Ovary (tissue), 7 donors: ENCODE measurements at regions not wholly inside any gene's neighbourhood (a gene's known extent, or its start where the extent isn't known, plus 50 kb on each side); places are given as distances from the start of the nearest gene placed in this dataset.

ENCODE experiments used
- DNase-seq, 5 donors: peaks; one replicate each; pipeline ENCODE4 v3.0.0-alpha.2; 2019 to 2020
- H3K27ac ChIP-seq, 2 donors: fragments of 200-600 bp; one replicate each; pipeline versions ENCODE4 v1.5.1 to v1.8.0; 2019 to 2022
- H3K27me3 ChIP-seq: fragments of 200-600 bp; one replicate; pipeline ENCODE4 v1.8.0; 2022
- H3K36me3 ChIP-seq: fragments of 200-600 bp; sonication (generic); one replicate; pipeline ENCODE4 v1.5.1; 2019
- H3K4me1 ChIP-seq: one replicate; pipeline ENCODE4 v1.8.1; 2013; ENCODE audit warnings: mild to moderate bottlenecking, moderate library complexity; ENCODE audit not compliant: insufficient read depth
- H3K4me3 ChIP-seq: fragments of 200-600 bp; sonication (generic); one replicate; pipeline ENCODE4 v1.5.1; 2017
- H3K9me3 ChIP-seq, 2 donors: fragments of 200-600 bp in 1 of 2; sonication (generic) in 1 of 2; one replicate each; pipeline versions ENCODE4 v1.5.1 to v1.8.1; 2013 to 2019; ENCODE audit warnings: mild to moderate bottlenecking in 1 of 2, moderate library complexity in 1 of 2
- EP300 ChIP-seq: sonication (generic); formaldehyde crosslinking; IDR thresholded peaks from one replicate; pipeline ENCODE4 v1.6.1; 2017; ENCODE audit warnings: antibody characterized with exemption
- POLR2A ChIP-seq: fragments of 450-650 bp; IDR thresholded peaks from one replicate; pipeline ENCODE4 v1.6.1; 2017; ENCODE audit warnings: antibody characterized with exemption, mild to moderate bottlenecking, moderate library complexity
- WGBS, 3 donors: extraction: QIAGEN DNeasy Blood & Tissue Kit in 1 of 3; methylation state at CpG; one replicate each; pipeline versions ENCODE4 v1.1.5 to v1.1.7; 2013 to 2017; 5-methylcytosine and 5-hydroxymethylcytosine counted together
- intact Hi-C, 4 donors: fragments of 100-400 bp; cut with DNase I; formaldehyde crosslinking; loops; one replicate each; pipeline versions ENCODE4 v1.11.0 to v1.15.1; 2022 to 2023
- TF ChIP-seq, protein P1 (sequence below), 3 donors: fragments of 450-650 bp in 2 of 3; fragments of 200-600 bp in 1 of 3; IDR thresholded peaks; one replicate each; pipeline versions ENCODE4 v1.5.1 to v1.8.0; 2016 to 2022; ENCODE audit warnings: antibody characterized with exemption in 3 of 3, mild to moderate bottlenecking in 1 of 3
- donor health status: DM: no; HTN: no; CAD: no; lungs with moderate emphysema.
- donor health status: DM: no; HTN: no; CAD: no.
- donor health status: Bipolar disorder and iron deficiency.
- donor health status: DM: no; HTN: no; CAD: no.
- donor health status: DM: yes; HTN: yes; CAD: no.

DNA sequence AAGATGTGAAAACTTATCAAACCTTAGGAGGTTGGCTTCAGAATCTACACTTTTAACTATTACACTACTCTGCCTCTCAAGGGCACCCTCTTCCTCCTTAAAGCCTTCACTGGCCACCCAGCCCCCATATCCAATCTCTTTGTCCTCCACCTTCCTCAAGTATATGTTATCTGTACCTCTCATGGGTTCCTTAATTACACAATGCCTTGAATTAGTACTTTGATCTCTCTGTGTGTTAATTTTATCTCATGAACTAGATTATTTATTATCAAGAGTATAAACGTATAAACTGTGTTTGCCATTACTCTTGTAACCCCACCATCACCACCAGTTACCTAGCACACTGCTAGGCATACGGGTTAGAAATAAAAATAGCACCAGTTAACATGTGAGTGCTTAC lies 83.3 kb downstream of the NCR2 start:
- TF ChIP-seq, protein P1, sequence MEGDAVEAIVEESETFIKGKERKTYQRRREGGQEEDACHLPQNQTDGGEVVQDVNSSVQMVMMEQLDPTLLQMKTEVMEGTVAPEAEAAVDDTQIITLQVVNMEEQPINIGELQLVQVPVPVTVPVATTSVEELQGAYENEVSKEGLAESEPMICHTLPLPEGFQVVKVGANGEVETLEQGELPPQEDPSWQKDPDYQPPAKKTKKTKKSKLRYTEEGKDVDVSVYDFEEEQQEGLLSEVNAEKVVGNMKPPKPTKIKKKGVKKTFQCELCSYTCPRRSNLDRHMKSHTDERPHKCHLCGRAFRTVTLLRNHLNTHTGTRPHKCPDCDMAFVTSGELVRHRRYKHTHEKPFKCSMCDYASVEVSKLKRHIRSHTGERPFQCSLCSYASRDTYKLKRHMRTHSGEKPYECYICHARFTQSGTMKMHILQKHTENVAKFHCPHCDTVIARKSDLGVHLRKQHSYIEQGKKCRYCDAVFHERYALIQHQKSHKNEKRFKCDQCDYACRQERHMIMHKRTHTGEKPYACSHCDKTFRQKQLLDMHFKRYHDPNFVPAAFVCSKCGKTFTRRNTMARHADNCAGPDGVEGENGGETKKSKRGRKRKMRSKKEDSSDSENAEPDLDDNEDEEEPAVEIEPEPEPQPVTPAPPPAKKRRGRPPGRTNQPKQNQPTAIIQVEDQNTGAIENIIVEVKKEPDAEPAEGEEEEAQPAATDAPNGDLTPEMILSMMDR (IDR thresholded peaks at IDR 0.05) = no peak
- TF ChIP-seq POLR2A (no peak), EP300 (no peak)
- intact Hi-C loops = no loop called here
- H3K4me1 ChIP-seq = no peaks in the 10 kb centered on the region
- no peak for DNase-seq
- H3K36me3 ChIP-seq = no peaks in the 10 kb centered on the region
- H3K27me3 ChIP-seq = no peaks in the 10 kb centered on the region
- WGBS, 3 donors = 72 to 83% (median 78%) methylated on average over 2 of the region's 2 CpGs
- H3K9me3 ChIP-seq = peaks cover 0 to 7% of the 10 kb centered on the region in 2 donors
- no peak overlapping the region for H3K4me3 ChIP-seq
- H3K27ac ChIP-seq = no peak overlapping the region

DNA sequence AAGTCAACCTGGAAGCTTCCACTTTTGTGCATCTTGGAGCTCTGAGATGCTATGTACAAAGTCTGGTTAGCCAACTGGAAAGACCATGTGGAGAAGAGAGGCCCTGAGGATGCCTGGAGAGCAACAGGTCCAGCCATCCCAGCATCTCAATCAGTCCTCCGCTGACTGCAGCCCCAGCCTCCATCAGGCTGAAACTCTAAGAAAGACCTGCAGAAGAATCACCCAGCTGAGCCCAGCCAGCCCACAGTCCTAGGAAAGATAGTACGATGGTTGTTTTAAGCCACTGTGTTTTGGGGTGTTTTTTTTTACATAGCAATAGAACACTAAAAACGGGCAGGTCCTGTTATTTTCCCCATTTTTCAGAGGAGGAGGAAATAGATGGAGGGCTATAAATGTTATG lies 84.0 kb downstream of the NCR2 start:
- no peak for TF ChIP-seq EP300
- TF ChIP-seq POLR2A = no peak
- TF ChIP-seq, protein P1 (IDR thresholded peaks at IDR 0.05) = no peak

DNA sequence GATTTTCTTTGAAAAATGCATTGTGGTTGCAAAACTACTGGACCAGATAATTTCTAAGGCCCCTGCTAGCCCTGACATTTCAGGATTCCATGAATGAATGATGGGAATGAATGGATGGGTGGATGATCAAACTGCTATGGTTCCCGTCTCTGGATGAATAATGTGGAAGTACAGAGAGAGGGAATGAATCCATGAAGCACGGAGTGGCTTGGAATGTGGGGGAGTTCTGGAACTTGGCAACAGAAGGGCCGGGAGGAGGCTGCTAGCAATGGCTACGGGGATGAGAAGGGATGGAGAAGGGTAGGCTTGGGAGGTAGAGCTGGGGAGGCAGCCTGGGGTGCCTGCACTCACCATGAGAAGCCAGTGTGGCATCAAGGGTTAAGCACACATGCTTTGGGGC lies 84.8 kb downstream of the NCR2 start:
- H3K27ac ChIP-seq = no peak overlapping the region

More for the DNA sequence above, 84.0 kb downstream of the NCR2 start:
- intact Hi-C loops = no loop called here
- Histone ChIP-seq H3K36me3 (no peaks in the 10 kb centered on the region), H3K27me3 (no peaks in the 10 kb centered on the region), H3K4me3 (no peak overlapping the region), H3K27ac (no peak overlapping the region), H3K4me1 (no peaks in the 10 kb centered on the region), H3K9me3 (peaks cover 0 to 7% of the 10 kb centered on the region in 2 donors)
- no peak for DNase-seq
- 88 to 98% (median 89%) methylated on average over 3 of the region's 3 CpGs for WGBS, 3 donors

DNA sequence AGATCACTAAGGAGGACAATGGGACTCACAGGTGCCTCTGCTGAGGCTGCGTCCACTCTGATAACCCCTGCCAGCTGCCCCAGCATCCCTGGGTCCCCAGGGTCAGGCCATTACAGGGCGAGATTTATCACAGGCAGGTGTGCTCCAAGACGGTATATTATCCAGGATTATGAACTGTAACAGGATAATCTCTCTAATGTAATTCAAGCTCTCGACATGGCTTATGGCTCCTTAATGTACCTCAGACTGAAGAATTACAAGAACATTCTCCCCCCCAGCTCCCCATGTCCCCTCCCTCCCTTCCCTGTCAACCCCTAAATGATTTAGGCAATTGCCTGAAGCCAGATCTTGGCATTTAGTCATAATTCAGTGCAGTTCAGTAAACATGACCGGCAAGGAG lies 86.8 kb downstream of the NCR2 start:
- TF ChIP-seq, protein P1 (IDR thresholded peaks at IDR 0.05) = no peak
- TF ChIP-seq POLR2A = no peak
- TF ChIP-seq EP300 = no peak
- Histone ChIP-seq H3K9me3 (peaks cover 0 to 7% of the 10 kb centered on the region in 2 donors), H3K36me3 (no peaks in the 10 kb centered on the region), H3K4me1 (peaks cover 5% of the 10 kb centered on the region), H3K27me3 (no peaks in the 10 kb centered on the region), H3K4me3 (no peak overlapping the region), H3K27ac (no peak overlapping the region)
- DNase-seq = no peak
- 61 to 69% (median 68%) methylated on average over 5 of the region's 5 CpGs for WGBS, 3 donors
- intact Hi-C loops = loop anchor here in 2 of 4 donors (5.0 to 10.0 kb wide), 2 partner anchors 170 to 253 kb away; no protein-coding TSS in a partner anchor

More for the DNA sequence above, 84.8 kb downstream of the NCR2 start:
- no peak for TF ChIP-seq POLR2A
- TF ChIP-seq EP300 = no peak
- TF ChIP-seq, protein P1 (IDR thresholded peaks at IDR 0.05) = no peak
- H3K36me3 ChIP-seq = no peaks in the 10 kb centered on the region
- no peaks in the 10 kb centered on the region for H3K4me1 ChIP-seq
- no peak overlapping the region for H3K4me3 ChIP-seq
- H3K27me3 ChIP-seq = no peaks in the 10 kb centered on the region
- 4 to 9% (median 5%) methylated on average over 4 of the region's 4 CpGs for WGBS, 3 donors
- peaks cover 0 to 7% of the 10 kb centered on the region in 2 donors for H3K9me3 ChIP-seq
- DNase-seq = no peak
- intact Hi-C loops = loop anchor here in 2 of 4 donors (5.0 to 10.0 kb wide), 2 partner anchors 172 to 255 kb away; no protein-coding TSS in a partner anchor
